GM12878 (cell line): ENCODE measurements at regions not wholly inside any gene's neighbourhood (a gene's known extent, or its start where the extent isn't known, plus 50 kb on each side); places are given as distances from the start of the nearest gene placed in this dataset.

Source experiments
- GABPA ChIP-seq: IDR thresholded peaks from 2 replicates; pipeline ENCODE4 v1.6.1; 2014; ENCODE audit warnings: antibody characterized with exemption, low read depth, mild to moderate bottlenecking, inconsistent platforms
- GATAD2B ChIP-seq: fragments of 450-650 bp; conservative IDR thresholded peaks from 2 replicates; pipeline ENCODE4 v1.6.1; 2017; ENCODE audit warnings: low read depth, mild to moderate bottlenecking, moderate library complexity
- TF ChIP-seq, protein P1 (sequence below), 3 experiments: IDR thresholded peaks in 2 of 3; conservative IDR thresholded peaks in 1 of 3; 2 replicates each; pipeline ENCODE4 v1.5.1; 2011; ENCODE audit warnings: low read depth in 3 of 3, low read length in 3 of 3, mild to moderate bottlenecking in 3 of 3, control low read depth in 2 of 3, moderate library complexity in 2 of 3, inconsistent platforms in 1 of 3, mixed read lengths in 1 of 3; ENCODE audit not compliant: control insufficient read depth in 2 of 3, insufficient read depth in 1 of 3; ENCODE audit errors: extremely low read depth in 1 of 3
- TF ChIP-seq, protein P2 (sequence below): fragments of 150-350 bp; IDR thresholded peaks from 2 replicates; pipeline ENCODE4 v1.6.1; 2016; ENCODE audit warnings: low read depth, low read length

DNA sequence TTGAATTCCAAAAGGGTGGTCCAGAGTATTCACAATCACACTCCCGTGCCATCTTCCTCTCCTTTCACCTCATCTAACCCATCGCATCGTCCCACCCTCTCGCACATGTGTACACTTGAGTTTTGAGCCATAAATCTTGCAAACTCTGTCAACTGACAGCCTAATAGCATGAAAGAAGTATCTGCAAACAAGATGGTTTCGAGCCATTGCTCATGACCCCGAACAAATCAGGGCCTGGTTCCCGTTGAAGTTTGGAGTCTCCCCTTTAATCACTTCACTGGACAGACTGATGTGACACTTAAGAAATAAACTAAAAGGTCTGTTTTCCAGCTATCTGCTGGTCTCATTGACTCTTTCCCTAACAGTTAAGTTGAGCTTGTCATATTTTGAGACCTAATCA is 223.6 kb upstream of the SOX5 start:
- TF ChIP-seq, protein P1, sequence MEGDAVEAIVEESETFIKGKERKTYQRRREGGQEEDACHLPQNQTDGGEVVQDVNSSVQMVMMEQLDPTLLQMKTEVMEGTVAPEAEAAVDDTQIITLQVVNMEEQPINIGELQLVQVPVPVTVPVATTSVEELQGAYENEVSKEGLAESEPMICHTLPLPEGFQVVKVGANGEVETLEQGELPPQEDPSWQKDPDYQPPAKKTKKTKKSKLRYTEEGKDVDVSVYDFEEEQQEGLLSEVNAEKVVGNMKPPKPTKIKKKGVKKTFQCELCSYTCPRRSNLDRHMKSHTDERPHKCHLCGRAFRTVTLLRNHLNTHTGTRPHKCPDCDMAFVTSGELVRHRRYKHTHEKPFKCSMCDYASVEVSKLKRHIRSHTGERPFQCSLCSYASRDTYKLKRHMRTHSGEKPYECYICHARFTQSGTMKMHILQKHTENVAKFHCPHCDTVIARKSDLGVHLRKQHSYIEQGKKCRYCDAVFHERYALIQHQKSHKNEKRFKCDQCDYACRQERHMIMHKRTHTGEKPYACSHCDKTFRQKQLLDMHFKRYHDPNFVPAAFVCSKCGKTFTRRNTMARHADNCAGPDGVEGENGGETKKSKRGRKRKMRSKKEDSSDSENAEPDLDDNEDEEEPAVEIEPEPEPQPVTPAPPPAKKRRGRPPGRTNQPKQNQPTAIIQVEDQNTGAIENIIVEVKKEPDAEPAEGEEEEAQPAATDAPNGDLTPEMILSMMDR (IDR thresholded peaks at IDR 0.05 in 2 of 3, conservative IDR thresholded peaks at IDR 0.05 in 1 of 3; ENCODE audit: control insufficient read depth in 2 of 3, extremely low read depth in 1 of 3, insufficient read depth in 1 of 3, low read depth in 3 of 3, low read length in 3 of 3) = no peak
- no peak for TF ChIP-seq GATAD2B
- TF ChIP-seq GABPA = no peak
- TF ChIP-seq, protein P2, sequence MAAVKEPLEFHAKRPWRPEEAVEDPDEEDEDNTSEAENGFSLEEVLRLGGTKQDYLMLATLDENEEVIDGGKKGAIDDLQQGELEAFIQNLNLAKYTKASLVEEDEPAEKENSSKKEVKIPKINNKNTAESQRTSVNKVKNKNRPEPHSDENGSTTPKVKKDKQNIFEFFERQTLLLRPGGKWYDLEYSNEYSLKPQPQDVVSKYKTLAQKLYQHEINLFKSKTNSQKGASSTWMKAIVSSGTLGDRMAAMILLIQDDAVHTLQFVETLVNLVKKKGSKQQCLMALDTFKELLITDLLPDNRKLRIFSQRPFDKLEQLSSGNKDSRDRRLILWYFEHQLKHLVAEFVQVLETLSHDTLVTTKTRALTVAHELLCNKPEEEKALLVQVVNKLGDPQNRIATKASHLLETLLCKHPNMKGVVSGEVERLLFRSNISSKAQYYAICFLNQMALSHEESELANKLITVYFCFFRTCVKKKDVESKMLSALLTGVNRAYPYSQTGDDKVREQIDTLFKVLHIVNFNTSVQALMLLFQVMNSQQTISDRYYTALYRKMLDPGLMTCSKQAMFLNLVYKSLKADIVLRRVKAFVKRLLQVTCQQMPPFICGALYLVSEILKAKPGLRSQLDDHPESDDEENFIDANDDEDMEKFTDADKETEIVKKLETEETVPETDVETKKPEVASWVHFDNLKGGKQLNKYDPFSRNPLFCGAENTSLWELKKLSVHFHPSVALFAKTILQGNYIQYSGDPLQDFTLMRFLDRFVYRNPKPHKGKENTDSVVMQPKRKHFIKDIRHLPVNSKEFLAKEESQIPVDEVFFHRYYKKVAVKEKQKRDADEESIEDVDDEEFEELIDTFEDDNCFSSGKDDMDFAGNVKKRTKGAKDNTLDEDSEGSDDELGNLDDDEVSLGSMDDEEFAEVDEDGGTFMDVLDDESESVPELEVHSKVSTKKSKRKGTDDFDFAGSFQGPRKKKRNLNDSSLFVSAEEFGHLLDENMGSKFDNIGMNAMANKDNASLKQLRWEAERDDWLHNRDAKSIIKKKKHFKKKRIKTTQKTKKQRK = no peak
